Renal pelvis (tissue), 1 donor: ENCODE measurements at regions not wholly inside any gene's neighbourhood (a gene's known extent, or its start where the extent isn't known, plus 50 kb on each side); places are given as distances from the start of the nearest gene placed in this dataset.

Source experiments
- DNase-seq: peaks from one replicate; pipeline ENCODE4 v3.0.0-alpha.2; 2013

DNA sequence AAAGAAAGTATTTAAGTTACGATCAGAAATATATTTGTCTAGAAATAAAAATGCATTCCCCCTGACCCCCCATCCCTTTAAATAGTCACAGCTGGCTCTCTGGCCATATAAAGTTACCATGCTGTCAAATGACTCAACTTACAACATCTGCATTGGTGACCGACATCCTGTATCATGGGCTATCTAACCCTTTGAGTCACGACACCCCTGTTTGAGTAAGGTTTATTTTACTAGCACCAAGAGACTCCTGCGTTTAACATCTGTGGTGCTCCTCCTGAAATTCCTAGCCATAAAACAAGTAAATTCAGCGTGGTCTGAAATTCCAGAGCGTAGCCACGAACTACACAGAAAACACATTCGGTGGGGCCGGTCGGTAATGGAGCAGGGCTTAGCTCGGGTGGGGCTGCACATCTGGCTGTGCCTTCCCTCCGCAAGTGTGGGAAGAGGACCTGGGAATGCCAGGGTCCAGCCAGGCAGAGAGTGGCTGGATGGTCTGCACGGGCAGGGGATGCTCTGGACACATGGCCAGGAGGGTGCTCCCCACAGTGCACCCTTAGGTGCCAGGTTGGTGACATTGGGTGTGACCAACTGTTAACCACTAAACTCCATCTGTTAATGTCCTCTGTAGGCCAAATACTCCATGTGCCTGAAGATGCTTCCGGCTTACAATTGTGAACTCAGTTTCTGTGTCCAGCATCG, 53.0 kb upstream of the CLDN14 start:
- DNase-seq = no peak

DNA sequence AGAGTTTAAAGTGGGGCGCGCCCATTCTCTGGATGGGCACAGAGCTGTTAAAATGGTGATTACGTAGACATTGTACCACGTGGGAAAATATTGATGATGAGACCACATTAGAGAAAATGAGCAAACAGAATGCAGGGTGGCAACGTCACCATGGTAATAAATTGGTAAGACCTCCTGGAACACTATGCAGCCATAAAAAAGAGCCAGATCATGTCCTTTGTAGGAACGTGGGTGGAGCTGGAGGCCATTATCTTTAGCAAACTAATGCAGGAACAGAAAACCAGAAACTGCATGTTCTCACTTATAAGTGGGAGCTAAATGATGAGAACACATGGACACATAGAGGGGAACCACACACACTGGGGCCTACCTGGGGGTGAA, 53.5 kb upstream of the CLDN14 start:
- no peak for DNase-seq

DNA sequence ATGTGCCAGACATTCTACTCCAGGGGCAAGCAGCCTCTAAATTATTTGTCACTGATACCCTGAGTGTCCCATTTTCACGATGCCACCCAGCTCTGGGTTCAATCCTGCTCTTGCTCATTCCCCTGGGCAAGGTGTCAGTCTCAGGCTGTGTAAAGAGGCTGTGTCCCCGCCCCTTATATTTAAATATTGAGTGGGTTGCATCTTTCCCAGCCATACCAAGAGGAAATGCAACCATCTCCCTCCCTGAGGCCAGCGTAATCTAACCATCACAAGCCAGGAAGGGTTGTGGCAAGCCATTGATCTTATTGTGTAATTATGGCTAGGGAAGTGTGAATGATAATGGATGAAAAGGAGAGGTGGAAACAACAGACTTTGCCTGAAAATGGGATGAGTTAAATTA, 54.7 kb upstream of the CLDN14 start:
- DNase-seq = no peak

DNA sequence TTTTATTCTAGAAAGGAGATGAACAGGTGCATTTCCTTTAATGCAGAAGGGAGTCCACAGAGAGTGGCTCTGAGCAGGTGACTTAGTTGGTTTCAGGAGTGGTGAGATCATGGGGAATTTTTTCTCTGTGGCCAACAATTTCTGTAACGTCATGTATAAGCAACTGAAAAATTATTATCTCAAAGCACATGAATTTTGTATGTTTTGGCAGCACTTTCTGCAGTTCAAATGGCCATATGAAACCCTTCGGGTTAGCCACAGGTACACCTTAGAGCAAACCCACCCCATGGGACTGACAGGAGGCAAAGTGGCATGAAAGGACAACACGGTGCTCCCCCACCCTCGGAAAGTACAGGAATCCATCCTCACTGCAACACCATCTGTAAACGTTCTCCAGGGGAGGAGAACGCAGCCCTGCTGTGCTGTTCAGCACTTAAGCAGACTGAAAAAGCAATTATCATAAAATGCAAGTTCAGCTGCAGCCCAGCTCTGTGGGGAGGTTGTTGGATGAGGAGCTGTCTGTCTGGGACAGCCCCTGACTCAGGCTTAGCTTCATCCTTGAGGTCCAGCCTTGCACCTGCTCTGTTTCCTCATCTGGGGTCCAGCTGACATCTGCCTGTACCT, 55.8 kb upstream of the CLDN14 start:
- DNase-seq = no peak

DNA sequence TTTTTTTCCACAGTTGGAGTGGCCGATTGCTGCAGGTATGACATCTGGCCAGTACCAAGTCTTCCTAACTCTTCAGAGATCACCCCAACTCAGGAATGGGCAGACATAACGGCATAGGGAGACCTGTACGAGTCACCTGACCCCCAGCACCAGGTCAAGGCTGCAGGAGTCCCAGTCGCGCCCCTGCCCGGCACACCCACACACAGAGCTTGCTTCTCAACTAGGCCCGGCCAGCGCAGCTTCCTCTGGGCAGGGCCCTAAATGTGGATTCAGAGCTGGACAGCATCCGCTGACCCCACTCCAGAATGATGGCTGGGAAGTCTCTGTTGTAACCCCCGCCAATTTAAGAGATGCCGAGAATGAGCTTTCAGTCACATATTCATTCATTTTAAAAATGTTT, 58.8 kb upstream of the CLDN14 start:
- no peak for DNase-seq

DNA sequence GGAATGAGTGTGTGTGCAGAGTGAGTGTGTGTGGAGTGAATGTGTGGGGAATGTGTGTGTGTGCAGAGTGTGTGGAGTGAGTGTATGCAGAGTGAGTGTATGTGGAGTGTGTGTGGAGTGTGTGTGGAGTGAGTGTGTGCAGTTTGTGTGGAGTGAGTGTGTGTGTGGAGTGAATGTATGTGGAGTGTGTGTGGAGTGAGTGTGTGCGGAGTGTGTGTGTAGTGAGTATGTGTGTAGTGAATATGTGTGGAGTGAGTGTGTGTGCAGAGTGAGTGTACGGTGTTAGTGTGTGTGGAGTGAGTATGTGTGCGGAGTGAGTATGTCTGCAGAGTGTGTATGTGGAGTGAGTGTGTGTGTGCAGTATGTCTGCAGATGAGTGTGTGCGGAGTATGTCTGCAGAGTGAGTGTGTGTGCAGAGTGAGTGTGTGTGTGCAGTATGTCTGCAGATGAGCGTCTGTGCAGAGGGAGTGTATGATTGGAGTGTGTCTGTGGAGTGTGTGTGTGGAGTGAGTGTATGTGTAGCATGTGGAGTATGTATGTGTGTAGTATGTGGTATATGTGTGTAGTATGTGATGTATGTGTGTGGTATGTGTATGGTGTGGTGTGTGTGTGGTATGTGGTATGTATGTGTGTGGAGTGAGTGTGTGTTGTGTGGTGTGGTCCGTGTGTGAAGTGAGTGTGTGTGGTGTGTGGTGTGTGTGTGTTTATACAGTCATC, 59.7 kb upstream of the CLDN14 start:
- DNase-seq = no peak

DNA sequence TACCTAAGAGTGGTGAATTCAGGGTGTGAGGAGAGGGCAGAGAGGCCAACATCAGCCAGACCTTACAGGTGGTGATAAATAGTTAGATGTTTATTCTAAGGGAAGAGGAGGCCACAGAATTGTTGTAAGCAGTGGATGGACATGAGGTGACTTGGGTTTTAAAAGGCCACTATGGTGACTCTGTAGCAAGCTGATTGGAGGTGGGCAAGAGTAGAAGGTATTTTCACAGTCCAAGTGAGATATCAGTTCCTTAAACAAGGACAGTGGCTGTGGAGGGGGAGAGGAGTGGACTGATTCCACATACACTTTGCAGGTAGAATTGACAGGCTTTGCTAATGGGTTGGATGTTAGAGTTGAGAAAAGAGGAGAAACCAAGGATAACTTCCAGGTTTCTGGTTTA, 60.8 kb upstream of the CLDN14 start:
- no peak for DNase-seq

DNA sequence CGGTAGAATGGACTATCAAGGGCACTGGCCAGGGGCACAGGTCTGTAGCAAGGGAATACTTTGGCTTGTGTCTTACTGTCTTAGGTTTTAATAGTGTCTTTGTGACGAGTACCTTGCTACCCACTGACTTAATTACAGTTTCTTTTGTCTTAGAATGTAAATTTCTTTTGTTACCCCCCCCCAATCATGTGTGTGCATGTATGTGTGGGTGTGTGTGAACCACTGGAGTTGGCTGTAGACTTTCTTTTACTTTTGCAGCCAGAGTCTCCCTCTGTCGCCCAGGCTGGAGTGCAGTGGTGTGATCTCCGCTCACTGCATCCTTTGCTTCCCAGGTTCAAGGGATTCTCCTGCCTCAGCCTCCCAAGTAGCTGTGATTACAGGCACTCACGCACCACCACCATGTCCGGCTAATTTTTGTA, 61.8 kb upstream of the CLDN14 start:
- DNase-seq = no peak

DNA sequence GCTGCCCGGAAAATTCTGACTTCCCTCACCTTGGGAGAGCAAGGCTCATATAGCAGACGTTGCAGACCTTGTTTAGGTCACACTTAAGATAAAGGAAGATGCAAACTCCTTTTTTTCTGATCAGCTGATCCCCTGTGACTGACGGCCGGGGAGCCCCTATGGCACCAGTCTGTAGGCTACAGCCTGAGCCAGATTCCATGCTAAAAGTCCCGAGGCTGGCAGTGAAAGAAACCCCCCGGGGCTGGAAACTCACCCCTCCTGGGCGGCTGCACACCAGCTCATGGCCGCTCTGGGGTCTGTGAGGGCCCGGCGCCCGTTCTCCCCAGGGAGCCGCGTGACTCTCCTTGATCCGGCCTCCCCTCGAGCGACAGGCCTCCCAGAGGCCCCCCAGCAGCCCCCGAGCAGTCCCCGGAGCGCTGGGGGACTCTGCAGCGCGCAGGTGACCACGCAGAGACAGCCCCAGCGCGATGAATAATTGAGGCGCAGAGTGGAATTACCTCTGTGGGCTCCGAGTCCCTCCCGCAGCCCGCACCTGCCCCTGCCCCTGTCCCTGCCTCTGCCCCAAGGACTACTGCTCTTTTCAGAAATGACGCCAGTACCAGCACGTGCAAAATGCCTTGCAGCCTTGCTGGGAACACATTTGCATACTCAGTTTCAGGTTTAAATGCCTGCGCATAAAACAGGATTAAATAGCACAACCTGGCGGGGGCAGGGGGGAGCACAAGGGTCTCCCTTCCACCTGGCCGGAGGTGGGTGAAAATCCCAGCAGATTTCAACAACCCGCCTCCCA, 62.6 kb upstream of the CLDN14 start:
- no peak for DNase-seq

DNA sequence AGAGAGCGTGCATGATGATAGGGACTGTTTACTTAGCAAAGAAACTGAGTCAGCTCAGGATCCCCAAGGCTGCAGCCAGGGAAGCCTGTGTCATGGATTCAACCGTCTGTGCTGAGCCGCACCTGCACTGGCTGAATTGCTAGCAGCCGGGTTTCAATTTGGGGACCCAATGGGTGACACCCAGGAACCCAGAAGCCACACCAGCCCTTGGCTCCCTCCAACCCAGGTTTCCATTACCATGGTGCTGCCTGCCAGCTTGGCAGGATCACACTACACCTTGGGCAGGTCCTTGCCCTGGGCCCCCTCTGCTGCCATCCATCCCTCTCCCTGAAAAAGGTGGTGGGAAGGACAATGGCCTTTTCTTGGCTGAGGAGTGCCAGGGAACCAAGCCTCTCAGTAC, 64.0 kb upstream of the CLDN14 start:
- DNase-seq = no peak

DNA sequence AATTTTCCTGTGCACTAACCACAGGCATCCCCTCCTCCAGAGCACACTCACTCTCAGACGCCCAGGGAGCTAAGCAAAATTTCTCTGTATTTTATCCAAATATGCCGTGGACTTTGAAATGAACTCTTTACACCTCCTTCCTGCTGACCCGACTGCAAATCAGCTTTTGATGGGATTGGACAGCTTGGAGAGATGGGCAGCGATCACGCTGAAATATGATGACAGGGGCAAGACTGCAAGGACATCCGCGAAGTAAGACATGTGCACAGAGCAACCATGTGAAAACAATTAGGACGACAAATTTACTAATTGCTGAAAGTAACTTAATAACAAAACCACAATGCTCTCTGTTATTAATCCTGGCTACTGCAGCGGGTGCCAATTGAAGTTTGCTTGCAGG, 64.6 kb upstream of the CLDN14 start:
- no peak for DNase-seq

DNA sequence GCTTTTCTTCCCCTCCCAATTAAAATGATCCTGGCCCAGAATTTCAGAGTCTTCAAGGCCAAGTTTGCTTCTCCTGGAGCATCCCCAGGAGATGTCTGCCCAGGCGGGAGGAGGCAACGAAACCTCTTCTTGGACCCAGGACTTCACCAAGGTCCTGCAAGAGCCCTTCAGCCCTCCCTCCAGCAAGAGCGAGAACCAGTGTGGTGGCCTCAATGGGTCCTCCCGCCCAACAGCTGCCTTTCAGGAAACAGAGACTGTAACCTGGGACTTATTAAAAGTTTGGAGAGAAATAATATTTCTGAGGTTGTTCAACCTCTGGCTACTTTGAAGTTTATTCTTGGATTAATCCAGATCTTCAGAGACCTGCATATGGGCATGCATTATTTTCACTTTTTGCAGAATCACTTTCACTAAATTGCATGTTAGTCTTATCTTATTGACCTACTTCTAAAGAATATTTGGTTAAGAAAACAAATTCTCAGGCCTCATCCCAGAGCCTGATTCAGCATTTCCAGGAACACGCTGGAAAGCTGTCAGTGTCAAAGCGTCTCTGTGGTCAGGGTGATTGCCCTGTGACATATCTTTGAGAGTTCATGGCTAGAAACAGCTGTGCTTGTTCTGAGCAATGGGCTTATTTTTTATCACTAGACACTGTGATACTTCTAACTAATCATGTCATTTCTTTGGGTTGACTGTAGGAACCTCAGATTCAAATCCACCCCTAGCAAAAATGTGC, 66.0 kb upstream of the CLDN14 start:
- DNase-seq = no peak

DNA sequence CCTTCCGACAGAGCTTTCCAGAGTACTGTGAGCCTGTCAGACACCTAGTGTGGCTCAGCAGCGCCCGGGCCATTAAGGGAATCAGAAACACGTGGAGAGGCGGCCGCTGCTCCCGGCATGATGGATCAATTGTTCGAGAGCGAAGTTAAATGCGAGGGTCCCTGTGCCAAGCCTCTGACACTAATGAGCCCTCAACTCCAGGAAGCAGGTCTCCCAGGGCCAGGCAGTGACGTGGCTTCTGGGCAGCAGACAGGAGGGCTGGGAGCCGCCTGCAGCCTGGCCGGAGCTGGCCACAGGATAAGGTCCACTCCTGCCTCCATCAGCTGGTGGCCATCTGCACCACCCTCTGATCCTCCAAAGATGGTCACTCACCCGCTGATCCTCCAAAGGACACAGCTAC, 67.5 kb upstream of the CLDN14 start:
- no peak for DNase-seq

DNA sequence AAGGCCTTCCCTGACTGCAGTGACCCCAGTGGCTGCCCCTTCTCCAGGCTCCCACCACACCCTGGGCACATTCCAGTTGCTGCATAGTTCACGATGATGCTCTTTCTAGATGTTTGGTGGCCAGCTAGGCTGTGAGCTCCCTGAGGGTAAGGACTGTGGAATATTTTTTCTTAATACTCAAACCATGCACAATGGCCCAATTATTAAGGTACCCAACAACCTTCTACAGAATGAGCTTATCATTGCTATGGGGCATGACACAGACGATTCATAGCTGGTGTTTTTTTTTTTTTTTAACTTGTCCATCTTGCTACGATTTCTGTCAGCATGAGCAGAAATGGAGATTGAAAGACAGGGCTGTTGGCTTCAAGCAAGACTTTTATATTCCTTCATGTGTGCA, 68.9 kb upstream of the CLDN14 start:
- DNase-seq = no peak

DNA sequence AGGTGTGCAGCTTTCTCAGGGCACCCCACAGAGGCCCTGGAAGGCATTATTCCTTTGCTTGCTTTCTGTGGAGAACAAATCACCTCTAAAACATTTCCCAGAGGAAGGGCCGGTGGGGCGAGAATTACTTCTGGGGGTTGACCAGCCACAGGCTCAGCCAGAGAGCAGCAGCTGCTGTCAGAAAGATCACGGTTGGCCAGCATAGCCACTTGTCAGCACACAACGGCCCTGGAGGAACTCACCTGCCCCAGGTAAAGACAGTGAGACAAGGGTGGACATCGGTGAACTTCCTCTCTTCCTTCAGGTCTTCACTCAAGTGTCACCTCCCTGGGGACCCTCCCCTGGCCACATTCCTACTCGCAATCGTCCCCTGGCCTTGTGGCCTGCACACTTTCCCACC, 69.5 kb upstream of the CLDN14 start:
- no peak for DNase-seq

DNA sequence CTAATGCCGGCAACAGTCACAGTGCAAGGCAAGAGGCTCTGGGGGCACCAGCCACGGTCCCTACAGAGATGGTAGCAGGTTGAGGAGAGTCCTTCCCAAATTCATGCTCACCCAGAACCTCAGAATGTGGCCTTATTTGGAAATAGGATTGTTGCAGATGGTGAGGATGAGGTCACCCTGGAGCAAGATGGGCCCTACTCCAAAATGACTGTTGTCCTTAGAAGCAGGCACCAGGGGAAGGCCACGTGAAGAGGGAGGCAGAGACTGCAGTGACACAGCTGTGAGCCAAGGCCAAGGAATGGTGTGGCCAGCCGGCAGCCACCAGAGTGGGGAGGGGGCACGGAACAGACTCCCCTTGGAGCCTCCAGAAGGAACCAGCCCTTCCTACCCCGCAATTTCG, 70.8 kb upstream of the CLDN14 start:
- no peak for DNase-seq

DNA sequence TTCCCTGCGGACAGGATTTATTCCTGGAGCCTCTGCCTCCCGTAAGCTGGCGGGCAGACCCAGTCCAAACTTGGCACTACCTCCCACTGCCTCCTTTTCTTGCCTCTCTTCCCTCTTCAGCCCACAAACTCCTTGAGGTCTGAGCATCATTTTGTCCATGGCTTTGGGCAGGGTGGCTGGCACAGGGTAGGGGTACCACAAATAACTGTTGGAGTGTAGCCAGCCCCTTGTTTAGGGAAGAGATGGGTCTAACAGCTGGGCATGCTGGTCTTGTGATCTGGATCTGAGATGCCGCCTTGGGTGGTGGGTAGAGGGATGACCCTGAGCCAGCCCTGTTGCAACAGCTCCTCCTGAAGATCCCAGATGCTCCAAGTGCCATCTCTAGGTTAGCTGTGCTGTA, 71.4 kb upstream of the CLDN14 start:
- DNase-seq = no peak

DNA sequence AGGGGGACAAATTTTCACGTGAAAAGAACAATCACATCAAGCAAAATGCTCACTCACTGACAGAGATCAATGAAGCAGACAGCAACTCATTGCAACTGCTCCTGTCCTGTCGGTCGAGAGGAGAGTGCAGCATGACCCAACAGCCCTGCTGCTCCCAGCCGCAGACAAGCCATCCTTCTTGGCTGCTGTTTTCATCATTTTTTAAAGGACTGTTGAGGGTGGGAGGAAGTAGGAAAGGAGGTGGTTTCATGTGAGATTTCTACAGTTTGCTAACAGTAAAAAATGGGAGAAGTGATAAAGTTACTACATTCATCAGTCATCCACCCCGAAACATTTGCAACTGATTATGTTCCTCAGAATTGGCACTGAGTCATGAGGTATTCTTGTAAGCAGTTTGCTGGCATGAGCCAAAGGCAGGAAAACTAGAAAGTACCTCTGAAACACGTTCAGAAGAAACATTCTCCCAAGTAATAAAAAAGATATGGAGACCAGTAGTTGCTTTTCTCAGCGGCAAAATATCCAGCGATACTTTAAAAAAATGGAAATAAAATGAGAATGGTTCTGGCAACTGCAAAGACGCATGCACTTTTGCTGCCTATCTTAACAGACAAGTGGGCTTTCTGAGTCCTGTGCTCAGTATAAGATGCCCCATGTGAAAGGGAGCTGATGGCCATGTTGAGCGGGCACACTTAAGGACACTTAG, 72.0 kb upstream of the CLDN14 start:
- no peak for DNase-seq

DNA sequence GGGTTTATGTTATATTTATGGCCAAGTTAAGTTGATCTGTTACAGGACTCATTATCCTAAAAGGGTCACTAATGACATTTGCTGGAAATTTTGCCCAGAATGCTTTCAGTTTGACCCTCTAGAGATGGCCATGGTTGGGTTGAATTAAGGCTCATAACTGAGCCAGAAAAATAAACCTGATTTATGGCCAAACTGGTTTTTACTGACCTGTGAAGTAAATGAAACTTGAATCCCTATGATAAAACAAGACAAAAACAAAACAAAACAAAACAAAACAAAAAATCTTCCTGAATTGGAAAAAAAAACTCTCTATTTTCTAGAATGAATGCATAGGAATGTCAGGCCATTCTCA, 72.5 kb upstream of the CLDN14 start:
- no peak for DNase-seq

DNA sequence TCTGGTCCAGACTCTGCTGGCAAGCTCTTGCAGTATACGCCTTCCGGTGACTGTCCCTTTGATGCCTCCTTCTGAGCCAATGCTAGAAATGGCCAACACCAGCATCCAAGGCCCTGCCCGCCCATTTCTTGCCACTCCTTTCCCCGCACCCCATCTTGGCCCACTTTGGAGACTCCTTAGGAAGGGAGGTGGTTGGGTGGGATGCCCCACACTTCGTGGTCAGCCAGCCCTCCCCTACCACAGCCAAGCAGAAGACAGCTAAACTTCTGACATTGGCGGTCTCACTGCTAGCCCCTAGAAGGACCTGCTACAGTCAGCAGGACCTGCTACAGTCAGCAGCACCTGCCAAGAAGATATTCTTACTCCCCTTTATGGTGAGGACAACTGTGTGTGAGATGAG, 73.5 kb upstream of the CLDN14 start:
- no peak for DNase-seq

DNA sequence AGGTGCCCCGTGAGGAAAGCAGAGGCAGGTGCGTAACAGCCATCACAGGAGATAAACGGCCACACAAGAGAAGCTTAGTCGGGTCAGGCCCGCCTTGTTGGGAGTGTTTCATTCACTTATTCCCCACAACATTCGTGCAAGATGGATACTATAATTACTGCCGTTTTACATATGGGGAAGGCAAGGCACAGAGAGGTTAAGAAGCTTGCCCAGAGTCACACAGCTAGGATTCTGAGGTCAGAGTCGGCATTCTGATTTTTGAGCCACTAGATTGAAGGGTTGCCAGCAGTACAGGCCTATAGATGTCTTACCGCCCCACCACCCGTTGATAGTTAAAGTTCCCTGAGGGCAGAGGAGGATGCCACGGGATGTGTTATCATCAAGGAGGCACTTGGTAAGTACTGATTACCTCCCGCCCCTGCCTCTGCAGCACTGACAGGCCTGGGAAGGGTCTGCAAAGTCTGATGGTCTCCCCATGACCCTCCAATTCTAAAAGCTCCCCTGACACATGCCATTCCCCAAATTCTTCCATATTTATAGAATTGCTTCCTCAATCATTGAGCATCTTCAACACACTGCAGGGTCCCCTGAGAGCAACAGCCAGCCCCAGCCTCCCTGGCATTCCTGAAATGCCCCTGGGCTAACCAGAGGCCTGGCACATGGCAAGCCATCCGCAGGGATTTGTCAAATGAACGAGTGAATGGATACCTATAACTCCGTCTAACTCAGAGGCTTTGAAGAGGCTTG, 74.7 kb upstream of the CLDN14 start:
- no peak for DNase-seq
